Mesothelial cell of epicardium (in vitro differentiated cells): ENCODE measurements at regions not wholly inside any gene's neighbourhood (a gene's known extent, or its start where the extent isn't known, plus 50 kb on each side); places are given as distances from the start of the nearest gene placed in this dataset.

Source experiments
- DNase-seq, 2 experiments: peaks; one replicate each; pipeline ENCODE4 v3.0.0; 2021; ENCODE audit warnings: low spot score in 2 of 2; ENCODE audit not compliant: unreplicated experiment in 2 of 2
- H3K27ac Mint-ChIP-seq: 2 replicates; pipeline ENCODE4 v1.8.0; 2021; ENCODE audit warnings: mixed read lengths
- H3K27me3 Mint-ChIP-seq: 2 replicates; pipeline ENCODE4 v1.8.0; 2021; ENCODE audit warnings: low read depth, mixed read lengths
- H3K36me3 Mint-ChIP-seq: 2 replicates; pipeline ENCODE4 v1.8.0; 2021; ENCODE audit warnings: mixed read lengths
- H3K4me1 Mint-ChIP-seq: 2 replicates; pipeline ENCODE4 v1.8.0; 2021; ENCODE audit warnings: mixed read lengths
- H3K4me3 Mint-ChIP-seq: 2 replicates; pipeline ENCODE4 v1.8.0; 2021; ENCODE audit warnings: mild to moderate bottlenecking, moderate library complexity, mixed read lengths
- H3K9me3 Mint-ChIP-seq: 2 replicates; pipeline ENCODE4 v1.8.0; 2021; ENCODE audit warnings: mixed read lengths
- CTCF ChIP-seq: fragments of 200-600 bp; sonication (generic); IDR thresholded peaks from one replicate; pipeline ENCODE4 v1.5.0; 2021; ENCODE audit warnings: antibody characterized with exemption; ENCODE audit not compliant: unreplicated experiment

- H3K4me3 Mint-ChIP-seq = no peak overlapping the region
- no peaks in the 10 kb centered on the region for H3K27me3 Mint-ChIP-seq
- no peak overlapping the region for H3K27ac Mint-ChIP-seq
- H3K9me3 Mint-ChIP-seq = peaks cover 33% of the 10 kb centered on the region
- no peaks in the 10 kb centered on the region for H3K36me3 Mint-ChIP-seq
- no peak for TF ChIP-seq CTCF
- H3K4me1 Mint-ChIP-seq = no peaks in the 10 kb centered on the region
- no peak for DNase-seq
Observed at GRCh38 chr12:23472329-23472971, 477.0 kb downstream of the SOX5 start.

DNA sequence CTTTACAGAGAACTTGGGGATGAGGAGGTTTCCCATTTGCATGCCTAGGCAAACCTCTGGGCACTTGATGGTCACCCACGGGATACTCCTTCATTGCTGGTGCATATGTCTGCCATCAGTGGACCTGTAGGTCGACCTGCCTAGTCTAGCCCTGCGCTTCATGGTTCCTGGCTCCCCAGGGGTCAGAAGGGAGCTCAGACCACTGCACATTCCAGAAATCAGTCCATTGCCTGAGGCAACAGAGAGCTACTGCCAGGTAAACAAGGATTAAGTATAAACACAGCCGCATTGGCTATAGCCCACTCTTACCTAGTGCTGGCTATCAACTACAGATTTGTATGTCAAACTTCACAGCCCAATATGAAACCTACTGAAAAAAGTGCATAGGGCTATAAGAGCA lies 476.4 kb downstream of the SOX5 start:
- no peaks in the 10 kb centered on the region for H3K4me1 Mint-ChIP-seq
- peaks cover 32% of the 10 kb centered on the region for H3K9me3 Mint-ChIP-seq
- H3K27me3 Mint-ChIP-seq = no peaks in the 10 kb centered on the region
- H3K36me3 Mint-ChIP-seq = no peaks in the 10 kb centered on the region
- H3K4me3 Mint-ChIP-seq = no peak overlapping the region
- DNase-seq = no peak
- no peak overlapping the region for H3K27ac Mint-ChIP-seq
- TF ChIP-seq CTCF = no peak

- H3K9me3 Mint-ChIP-seq = peaks cover 28% of the 10 kb centered on the region
- no peaks in the 10 kb centered on the region for H3K27me3 Mint-ChIP-seq
- DNase-seq = no peak
- no peak overlapping the region for H3K27ac Mint-ChIP-seq
- H3K4me3 Mint-ChIP-seq = no peak overlapping the region
- no peaks in the 10 kb centered on the region for H3K4me1 Mint-ChIP-seq
- no peak for TF ChIP-seq CTCF
- no peaks in the 10 kb centered on the region for H3K36me3 Mint-ChIP-seq
Observed at GRCh38 chr12:23474438-23474976, 475.0 kb downstream of the SOX5 start.
